SK-N-MC (cell line): ENCODE measurements at regions not wholly inside any gene's neighbourhood (a gene's known extent, or its start where the extent isn't known, plus 50 kb on each side); places are given as distances from the start of the nearest gene placed in this dataset.

ENCODE experiments used
- EZH2 ChIP-seq: fragments of 200-600 bp; sonication (generic); IDR thresholded peaks from one replicate; pipeline ENCODE4 v1.6.1; 2017; ENCODE audit warnings: antibody characterized with exemption
- FOXP2 ChIP-seq: optimal IDR thresholded peaks from 2 replicates; pipeline ENCODE3; 2011; ENCODE audit warnings: mild to moderate bottlenecking, moderate library complexity; ENCODE audit not compliant: insufficient read depth; ENCODE audit errors: extremely low read length, control extremely low read depth
- POLR2AphosphoS5 ChIP-seq: IDR thresholded peaks from 2 replicates; pipeline ENCODE4 v1.6.1; 2012; ENCODE audit warnings: mild to moderate bottlenecking, low read depth, low read length, borderline replicate concordance

GRCh38 chr5:39656600-39656999 is 231.8 kb upstream of the DAB2 start:
- no peak for TF ChIP-seq POLR2AphosphoS5
- no peak for TF ChIP-seq EZH2
- no peak for TF ChIP-seq FOXP2
